ENCODE measurements at regions not wholly inside any gene's neighbourhood (a gene's known extent, or its start where the extent isn't known, plus 50 kb on each side); places are given as distances from the start of the nearest gene placed in this dataset.

DNA sequence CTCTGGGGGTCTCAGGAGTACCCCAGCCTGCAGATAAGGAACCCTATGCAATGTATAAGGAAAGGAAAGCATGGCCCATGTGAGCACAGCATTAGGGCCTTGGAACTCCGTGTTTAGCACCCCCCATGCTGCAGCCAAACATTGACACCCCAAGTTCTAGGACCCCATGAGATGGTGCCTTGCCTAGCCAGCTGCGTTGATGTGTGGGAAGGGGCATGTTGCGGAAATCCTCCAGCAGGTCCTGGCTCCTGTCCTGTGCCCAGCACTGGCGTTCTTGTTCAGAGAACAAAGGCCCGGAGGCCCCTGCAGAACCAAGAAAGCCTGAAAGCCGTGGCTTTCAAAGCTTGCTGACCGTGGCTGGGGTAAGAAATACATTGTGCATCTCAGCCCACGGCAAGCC, 99.4 kb upstream of the DIO3 start:
- Histone ChIP-seq H3K4me3 (ENCODE audit: low read depth, low read length) (no peak overlapping the region), H3K27me3 (ENCODE audit: control insufficient read depth, insufficient read depth, low read length) (peaks cover 12% of the 10 kb centered on the region), H3K36me3 (ENCODE audit: control insufficient read depth, insufficient read depth, low read length) (no peaks in the 10 kb centered on the region)
- DNase-seq (ENCODE audit: low read depth) = no peak
- FAIRE-seq = no peak
- TF ChIP-seq, protein P1, sequence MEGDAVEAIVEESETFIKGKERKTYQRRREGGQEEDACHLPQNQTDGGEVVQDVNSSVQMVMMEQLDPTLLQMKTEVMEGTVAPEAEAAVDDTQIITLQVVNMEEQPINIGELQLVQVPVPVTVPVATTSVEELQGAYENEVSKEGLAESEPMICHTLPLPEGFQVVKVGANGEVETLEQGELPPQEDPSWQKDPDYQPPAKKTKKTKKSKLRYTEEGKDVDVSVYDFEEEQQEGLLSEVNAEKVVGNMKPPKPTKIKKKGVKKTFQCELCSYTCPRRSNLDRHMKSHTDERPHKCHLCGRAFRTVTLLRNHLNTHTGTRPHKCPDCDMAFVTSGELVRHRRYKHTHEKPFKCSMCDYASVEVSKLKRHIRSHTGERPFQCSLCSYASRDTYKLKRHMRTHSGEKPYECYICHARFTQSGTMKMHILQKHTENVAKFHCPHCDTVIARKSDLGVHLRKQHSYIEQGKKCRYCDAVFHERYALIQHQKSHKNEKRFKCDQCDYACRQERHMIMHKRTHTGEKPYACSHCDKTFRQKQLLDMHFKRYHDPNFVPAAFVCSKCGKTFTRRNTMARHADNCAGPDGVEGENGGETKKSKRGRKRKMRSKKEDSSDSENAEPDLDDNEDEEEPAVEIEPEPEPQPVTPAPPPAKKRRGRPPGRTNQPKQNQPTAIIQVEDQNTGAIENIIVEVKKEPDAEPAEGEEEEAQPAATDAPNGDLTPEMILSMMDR (IDR thresholded peaks at IDR 0.05; ENCODE audit: insufficient read depth, low read length, severe bottlenecking) = no peak

DNA sequence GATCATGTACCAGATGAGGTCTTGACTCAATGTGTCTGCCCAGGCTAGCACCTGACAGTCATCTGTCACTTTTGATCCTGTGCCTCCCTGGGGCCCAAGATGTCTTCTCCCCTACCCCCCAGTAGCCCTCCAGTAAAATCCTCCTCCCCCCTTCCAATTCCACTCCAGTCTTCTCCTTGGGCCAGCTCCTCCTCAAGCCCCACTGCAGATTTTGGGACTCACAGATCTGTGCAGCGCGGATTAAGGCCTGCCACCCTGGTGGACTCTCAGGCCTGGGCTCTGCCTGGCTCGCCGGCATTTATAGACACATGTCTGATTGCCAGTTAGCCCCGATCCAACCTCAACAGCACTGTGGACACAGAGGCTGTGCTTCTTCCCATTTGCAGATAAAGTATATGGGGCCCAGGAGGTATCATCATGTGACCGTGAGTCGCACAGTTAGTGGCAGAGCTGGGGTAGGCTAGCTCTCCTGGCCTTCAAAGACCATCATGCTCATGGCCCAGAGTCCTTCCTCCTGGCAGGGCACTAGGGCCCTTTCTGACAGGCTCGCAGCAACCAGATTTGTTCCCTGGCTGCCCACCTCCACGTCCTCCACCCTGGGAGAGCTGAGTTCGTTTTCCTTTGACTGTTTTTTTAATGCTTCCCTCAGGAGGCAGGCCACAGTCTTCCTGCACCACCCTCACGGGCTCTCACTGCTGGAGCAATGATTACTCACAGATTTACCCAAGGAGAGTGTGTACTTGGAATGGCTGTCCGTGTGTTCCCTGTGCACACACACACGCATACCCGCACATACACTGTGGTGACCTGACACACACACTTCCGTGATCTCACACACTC, 98.3 kb upstream of the DIO3 start:
- FAIRE-seq (peak; percentile 97), DNase-seq (ENCODE audit: low read depth) (no peak)
- TF ChIP-seq, protein P1 (IDR thresholded peaks at IDR 0.05; ENCODE audit: insufficient read depth, low read length, severe bottlenecking) = no peak
- Histone ChIP-seq H3K27me3 (ENCODE audit: control insufficient read depth, insufficient read depth, low read length) (peaks cover 7% of the 10 kb centered on the region), H3K36me3 (ENCODE audit: control insufficient read depth, insufficient read depth, low read length) (no peaks in the 10 kb centered on the region), H3K4me3 (ENCODE audit: low read depth, low read length) (no peak overlapping the region)

DNA sequence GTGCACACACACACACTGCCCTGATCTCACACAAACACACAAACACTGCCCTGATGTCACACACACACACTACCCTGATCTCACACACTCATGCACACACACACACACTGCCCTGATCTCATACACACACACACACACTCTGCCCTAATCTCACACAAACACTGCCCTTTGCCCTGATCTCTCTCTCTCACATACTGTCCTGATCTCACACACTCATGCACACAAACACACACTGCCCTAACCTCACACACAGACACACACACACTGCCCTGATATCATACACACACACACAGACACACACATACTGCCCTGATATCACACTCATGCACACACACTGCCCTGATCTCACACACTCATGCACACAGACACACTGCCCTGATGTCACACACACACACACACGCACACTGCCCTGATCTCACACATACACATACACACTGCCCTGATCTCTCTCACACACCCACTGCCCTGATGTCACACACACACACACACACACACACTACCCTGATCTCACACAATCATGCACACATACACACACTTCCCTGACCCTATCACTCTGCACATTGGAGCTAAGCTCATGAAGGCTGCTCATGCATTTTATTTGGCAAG, 97.6 kb upstream of the DIO3 start:
- Histone ChIP-seq H3K4me3 (ENCODE audit: low read depth, low read length) (no peak overlapping the region), H3K36me3 (ENCODE audit: control insufficient read depth, insufficient read depth, low read length) (no peaks in the 10 kb centered on the region), H3K27me3 (ENCODE audit: control insufficient read depth, insufficient read depth, low read length) (peaks cover 6% of the 10 kb centered on the region)
- TF ChIP-seq, protein P1 (IDR thresholded peaks at IDR 0.05; ENCODE audit: insufficient read depth, low read length, severe bottlenecking) = no peak
- DNase-seq (ENCODE audit: low read depth) (no peak), FAIRE-seq (no peak)

DNA sequence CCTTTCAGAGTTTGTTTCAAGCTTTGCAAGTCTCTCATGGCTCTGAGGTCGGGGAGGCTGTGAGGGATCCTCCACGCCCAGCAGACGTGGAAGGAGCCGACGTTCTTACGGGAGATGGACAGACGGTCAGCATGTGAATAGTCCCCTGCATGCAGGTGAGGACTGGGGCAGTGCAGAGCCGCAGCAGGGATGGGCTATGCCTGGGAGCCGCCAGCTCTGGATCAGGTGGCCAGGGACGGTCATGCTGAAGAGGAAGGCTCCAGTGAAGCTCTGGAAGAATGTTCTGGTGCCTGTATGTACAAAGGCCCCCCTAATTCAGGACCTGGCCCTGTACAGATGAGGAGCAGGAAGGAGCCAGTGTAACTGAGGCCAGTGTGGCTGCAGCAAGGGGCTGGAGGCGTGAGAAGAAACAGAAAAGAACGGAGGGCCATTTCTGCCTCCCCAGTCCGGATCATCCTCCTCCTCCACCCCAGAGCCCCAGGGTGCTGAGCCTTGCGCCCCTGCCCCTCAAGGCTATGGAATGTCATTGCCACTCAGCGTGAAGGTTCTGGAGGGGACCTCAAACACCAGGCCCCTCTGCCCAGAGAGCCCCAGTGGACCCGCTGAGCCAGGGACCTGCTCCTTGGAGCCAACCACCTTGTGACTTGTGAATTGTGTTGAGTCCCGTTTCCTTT, 96.8 kb upstream of the DIO3 start:
- Histone ChIP-seq H3K27me3 (ENCODE audit: control insufficient read depth, insufficient read depth, low read length) (peaks cover 3% of the 10 kb centered on the region), H3K4me3 (ENCODE audit: low read depth, low read length) (no peak overlapping the region), H3K36me3 (ENCODE audit: control insufficient read depth, insufficient read depth, low read length) (no peaks in the 10 kb centered on the region)
- TF ChIP-seq, protein P1 (IDR thresholded peaks at IDR 0.05; ENCODE audit: insufficient read depth, low read length, severe bottlenecking) = no peak
- FAIRE-seq (no peak), DNase-seq (ENCODE audit: low read depth) (no peak)

DNA sequence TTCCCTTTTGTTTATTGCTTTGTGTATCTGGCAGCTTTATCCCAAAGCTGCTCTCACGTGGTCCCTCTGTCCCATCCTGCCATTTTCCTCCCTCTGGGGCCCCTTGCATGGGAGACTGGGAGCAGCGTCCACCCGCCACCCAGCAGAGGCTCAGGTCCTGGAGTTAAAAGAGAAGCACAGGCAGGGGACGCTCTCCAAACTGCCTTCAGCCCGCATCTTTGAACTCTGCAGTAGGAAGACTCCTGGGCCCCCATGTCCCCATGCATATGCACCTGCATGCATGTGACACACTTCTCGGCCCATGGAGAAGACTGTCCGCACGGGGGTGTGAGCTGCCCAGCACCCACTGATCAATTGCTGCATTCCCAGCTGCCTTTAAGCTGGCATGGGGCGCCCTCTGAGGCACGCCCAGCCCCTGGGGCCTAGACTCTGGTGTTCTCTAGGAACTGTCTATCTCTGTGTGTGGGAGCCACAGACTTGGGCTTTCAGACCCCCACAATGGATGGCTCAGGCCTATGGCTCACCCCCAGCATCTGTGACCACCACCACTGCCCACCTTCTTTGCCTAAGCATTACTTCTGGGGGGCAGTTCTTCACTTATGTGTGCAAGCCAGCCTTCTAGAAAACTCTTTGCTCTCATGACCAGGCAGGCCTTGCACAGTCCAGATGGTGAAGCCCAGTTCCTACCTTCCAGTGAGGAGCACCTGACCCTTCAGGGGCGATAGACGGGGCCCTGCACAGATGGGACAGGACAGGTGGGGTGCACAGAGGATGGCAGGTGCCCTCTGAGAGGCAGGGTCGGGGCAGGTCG, 96.1 kb upstream of the DIO3 start:
- FAIRE-seq = no peak

More for the DNA sequence above, 96.1 kb upstream of the DIO3 start:
- H3K27me3 ChIP-seq (ENCODE audit: control insufficient read depth, insufficient read depth, low read length) = peaks cover 3% of the 10 kb centered on the region
- TF ChIP-seq, protein P1 (IDR thresholded peaks at IDR 0.05; ENCODE audit: insufficient read depth, low read length, severe bottlenecking) = no peak
- H3K4me3 ChIP-seq (ENCODE audit: low read depth, low read length) = no peak overlapping the region
- DNase-seq (ENCODE audit: low read depth) = no peak
- no peaks in the 10 kb centered on the region for H3K36me3 ChIP-seq (ENCODE audit: control insufficient read depth, insufficient read depth, low read length)

Data from bronchial epithelial cell (primary cell).